DMS53 treated with DMSO at 0.1 percent for 48 hours (cell line): ENCODE measurements at regions not wholly inside any gene's neighbourhood (a gene's known extent, or its start where the extent isn't known, plus 50 kb on each side); places are given as distances from the start of the nearest gene placed in this dataset.

Source experiments
- DNase-seq: peaks from one replicate; lab custom pipeline; 2025; ENCODE audit not compliant: unreplicated experiment; lab: John Stamatoyannopoulos, UW

DNA sequence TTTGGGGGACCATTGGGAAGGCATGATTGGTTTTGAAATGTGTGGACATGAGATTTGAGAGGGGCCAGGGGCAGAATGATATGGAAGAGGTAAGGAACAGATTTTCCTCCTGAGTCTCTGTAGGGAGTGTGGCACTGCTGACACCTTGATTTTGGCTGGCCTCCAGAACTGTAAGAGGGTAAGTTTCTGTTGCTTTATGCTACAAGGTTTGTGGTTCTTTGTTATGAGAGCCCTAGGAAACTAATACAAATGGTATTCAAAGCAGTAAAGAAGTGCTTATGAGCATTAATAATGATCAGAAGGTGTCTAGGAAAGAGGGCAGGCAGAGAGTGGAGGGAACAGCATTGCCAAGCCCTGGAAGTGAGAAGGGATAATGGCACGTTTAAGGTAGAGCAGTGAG, 574.3 kb upstream of the NXPH2 start:
- DNase-seq: no peak

DNA sequence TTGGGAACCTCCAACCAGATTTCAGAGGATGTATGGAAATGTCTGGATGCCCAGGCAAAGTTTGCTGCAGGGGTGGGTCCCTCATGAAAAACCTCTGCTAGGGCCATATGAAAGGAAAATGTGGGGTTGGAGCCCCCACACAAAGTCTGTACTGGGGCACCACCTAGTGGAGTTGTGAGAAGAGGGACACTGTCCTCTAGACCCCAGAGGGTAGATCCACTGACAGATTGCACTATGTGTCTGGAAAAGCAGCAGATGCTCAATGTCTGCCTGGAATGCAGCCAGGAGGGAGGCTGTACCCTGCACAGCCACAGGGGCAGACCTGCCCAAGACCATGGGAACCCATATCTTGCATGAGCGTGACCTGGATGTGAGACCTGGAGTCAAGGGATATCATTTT, 573.7 kb upstream of the NXPH2 start:
- no peak for DNase-seq

DNA sequence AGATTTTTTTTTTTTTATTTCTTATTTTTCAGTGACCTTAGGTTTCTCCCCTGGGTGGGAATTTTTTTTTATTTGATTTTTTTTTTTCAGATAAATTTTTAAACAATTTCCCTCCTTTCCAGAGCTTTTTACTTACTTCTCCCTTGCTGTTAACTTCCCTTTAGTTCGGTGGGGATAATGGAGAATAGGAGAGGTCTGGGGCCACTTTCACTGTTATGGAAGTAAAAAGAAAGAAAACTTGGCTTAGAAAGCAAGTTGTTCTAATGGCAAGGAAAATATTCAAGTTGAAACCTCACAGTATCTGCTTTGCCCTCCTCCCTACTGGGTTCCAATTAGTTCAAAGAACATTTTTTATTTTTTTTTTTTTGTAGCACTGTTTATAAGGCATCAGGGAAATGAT, 537.1 kb upstream of the NXPH2 start:
- no peak for DNase-seq

DNA sequence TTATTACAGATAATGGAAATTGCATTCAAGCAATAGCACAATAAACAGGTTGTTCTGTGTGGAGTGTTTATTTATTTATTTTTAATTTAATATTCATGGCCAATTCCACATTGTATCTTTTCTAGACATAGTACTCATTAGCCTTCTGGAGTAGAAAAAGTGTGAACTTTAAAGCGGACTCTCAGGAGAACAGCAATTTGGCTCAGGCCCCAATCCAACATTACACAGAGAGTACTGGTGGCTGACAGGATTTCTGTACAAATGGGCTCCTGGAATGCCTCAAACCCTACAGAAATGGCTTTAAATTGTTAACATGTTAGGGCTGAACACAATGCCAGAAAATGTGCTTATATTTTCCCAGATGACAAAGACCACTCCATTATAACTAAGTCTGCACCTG, 533.9 kb upstream of the NXPH2 start:
- no peak for DNase-seq

DNA sequence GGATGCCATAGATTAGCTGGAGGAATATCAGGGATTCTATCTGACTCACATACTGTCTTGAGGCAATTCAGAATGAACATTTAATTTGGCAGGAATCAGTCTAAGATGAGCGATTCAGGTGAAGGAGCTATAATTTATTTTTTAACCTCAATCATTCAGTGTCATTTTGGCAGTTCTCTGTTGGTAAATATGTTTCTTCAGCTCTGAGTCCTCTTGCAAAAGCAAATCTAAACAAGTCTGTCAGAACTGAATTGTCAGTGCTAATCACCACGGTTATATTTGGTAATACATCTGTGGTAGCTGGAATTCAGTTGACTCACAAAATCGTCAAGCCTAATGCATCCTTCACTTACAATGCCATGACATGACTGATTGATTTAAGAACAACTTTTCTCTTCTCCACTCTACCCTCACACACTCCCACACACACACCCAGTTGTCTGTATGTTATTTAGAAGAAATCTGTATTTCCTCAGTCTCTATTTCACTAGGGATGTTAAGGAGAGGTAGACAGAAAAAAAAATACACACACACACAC, 516.6 kb upstream of the NXPH2 start:
- no peak for DNase-seq

DNA sequence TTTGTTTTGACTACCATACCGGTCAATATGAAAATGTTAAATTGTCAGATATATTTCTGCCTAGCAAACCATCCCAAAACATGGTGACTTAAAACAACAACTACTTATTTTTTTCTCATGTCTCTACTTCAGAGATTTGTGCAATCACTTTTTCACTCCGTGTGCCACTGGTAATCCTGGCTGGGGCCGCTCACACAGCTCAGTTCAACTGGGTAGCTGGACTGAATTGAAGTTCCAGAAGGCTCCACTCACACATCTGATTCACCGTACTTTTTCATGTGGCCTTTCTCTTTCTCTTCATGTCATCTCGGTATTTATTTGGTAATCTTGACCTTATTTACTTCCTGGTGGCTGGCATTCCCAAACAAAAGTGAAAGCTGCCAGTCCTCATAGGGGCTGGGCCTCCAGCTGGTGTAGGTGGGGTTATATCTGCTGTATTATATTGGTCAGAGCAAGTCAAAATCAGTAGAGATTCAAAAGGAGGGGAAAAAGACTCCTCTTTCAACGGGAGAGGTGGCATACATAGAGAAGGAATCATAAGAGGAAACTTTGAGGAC, 513.9 kb upstream of the NXPH2 start:
- DNase-seq: no peak

DNA sequence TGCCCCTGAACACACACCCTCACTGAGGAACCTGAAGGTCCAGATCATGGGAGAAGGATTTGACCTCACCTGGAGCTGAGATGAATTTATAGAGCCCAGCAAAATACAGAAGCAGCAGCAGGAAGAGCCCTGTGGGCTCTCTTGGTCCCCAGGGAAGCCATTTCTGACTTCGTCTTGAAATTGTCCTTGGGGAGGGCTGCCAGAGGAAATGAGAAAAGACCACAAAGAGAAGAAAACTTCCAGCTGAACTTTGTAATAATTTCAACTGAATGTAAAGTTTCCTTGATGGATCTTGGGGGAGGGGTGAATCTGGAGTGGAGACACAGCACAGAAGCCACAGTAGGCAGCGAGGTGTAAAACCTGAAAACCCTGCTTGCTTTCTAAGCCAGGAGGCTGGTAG, 500.9 kb upstream of the NXPH2 start:
- DNase-seq: no peak

DNA sequence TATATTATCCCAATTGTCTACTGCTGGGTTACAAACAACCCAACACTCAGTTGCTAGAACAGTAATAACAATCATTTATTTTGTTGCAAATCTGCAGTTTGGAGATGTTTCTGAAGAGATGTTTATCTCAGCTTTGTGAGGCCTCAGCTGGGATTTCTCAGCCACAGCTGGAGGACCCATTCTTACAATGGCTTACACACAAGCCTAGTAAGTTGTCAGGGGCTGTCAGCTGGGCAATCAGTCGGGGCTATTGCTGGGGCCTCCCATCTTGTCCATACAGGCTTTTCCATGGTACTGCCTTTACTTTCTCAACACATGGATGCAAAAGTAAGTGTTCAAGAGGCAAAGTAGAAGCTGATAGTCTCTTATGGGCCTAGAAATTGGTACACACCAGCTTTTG, 491.7 kb upstream of the NXPH2 start:
- DNase-seq: no peak

DNA sequence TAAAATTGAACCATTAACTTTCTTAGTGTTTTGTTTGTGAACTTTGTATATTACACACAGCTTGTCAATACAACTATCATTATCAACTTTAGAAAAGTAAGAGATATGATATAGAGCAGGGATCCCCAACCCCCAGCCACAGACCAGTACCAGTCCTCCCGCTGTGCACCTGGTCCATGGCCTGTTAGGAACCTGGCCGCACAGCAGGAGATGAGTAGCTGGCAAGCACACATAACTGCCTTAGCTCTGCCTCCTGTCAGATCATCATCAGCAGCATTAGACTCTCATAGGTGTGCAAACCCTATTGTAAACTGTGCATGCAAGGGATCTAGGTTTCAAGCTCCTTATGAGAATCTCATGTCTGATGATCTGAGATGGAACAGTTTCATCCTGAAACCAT, 491.0 kb upstream of the NXPH2 start:
- no peak for DNase-seq

DNA sequence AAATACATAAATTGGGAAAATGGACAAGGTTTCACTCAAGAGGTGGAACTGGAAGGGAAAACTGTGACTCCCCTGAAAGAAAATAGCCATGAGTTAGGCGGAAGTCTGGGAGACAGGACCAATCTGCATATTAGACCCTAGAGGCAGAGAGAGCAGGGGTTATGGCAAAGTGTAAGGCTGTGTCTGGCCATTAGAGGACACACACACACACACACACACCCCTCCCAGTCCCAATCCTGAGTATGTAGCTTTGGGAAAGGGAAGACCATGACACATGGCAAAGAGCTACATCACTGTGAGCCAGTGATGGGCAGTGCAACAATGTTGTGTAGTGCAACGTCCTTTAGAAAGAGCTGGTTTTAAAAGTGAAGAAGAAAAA, 479.9 kb upstream of the NXPH2 start:
- no peak for DNase-seq

DNA sequence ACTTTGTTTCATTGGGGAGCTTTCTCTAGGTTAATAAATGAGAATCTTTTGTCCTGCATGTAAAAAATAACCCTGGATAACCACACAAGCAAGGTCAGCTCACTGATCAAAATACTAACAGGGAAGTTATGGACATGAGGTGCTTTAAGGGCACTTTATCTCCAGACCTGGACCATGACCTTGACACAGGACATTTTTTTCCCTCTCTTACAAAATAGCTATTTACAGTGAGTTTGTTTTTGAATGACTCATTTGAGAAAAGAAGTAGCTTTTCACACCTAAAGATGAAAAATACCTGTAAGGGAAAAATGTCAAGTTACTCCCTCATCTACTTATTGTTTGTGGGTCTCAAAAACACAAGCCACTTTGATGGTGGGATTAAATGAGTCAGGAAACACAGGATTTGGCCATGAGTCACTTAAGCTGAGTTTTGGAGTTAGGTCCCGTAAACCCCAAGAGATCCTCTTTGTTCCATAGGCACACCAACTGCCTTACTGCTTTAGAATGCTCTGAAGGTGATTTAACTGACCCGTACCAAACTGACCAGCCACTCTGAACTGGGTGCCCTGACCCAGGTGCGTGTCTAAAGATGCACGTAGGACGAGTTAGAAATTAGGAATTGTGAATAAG, 479.3 kb upstream of the NXPH2 start:
- DNase-seq: no peak

DNA sequence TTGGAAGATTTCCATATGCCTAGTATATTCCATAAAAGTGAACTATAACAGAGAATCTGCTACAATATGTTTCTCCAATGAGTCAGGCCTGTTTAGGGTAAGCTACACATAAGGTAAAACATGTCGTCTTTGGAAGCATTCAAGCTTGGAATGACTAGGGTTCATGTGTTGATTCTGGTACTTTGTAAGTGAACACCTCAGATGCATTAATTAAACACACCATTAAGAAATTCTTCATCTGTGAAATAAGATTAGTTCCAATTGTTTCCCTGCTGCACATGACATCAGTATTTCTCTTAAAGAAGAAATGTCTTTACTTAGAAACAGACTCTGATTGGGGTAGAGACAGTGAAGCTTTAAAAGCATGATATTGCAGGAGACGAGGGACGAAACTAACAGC, 461.1 kb upstream of the NXPH2 start:
- DNase-seq: no peak

DNA sequence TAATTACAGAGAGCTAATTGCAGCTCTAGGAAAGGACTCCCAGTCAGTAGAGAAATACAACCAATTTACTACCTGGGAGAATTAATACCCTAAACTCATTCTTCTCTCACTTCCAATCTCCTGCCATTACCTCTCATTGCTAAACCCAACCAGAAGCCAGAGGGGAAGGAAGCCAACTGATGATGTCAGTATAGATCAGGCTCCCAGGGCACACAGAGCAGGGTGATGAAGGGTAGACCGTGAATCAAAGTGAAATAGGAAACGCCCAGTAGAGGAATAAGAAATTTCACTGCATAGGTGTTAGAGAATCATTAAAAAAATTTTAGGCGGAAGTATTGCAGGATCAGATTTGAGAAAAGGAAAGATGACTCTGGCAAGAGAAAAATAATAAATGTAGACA, 456.8 kb upstream of the NXPH2 start:
- DNase-seq: no peak

DNA sequence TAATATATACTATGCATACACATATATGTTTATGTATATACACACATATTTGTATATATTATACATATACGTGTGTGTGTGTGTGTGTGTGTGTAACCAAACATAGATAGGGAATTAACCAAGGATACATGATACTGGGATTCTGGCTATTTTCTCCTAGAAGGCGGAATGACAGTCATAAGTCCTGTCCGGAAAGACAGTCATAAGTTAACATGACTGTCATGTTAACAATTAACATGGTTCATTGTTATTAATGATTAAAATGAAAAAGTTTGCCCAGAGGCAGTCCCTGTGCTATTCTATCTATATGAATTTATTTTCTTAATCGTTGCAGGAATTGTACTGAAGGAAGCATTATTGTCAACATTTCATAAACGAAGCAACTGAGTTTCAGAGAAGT, 450.7 kb upstream of the NXPH2 start:
- DNase-seq: no peak

DNA sequence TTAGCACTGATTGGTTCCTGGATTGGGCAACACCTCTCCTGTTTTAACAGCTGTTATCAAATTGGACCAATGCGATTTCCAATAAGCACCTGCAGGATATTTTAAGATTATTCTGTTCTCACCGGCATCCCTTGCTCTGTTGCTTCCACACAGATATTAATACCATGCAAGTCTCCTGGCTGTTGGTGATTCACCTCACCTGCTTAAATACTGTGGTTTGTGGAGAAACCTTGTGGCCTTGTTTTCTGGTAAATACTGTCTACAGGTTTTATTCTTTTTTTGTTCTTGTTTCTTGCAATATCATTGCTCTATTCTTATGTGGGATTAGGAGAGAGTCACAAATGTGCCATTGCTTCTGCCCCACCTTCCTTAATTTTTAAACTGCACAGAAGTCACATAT, 448.1 kb upstream of the NXPH2 start:
- no peak for DNase-seq

DNA sequence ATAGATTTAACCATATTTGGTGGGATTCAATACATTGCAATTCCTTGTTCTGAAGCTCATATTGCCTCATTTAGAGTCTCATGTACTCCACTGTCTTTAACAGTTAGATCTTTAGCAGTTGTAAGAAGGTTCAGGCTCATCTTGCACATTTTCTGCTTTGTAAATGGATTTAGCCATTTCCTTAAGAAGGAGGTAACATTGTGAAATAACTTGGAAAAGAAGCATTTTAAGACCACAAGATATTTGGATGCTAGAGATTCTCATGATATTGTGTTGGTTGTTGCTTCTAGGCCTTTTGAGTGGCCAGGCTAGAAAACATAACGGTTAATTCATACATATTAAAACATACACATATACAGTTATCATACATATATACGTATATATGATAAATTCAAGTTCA, 445.8 kb upstream of the NXPH2 start:
- DNase-seq: no peak

DNA sequence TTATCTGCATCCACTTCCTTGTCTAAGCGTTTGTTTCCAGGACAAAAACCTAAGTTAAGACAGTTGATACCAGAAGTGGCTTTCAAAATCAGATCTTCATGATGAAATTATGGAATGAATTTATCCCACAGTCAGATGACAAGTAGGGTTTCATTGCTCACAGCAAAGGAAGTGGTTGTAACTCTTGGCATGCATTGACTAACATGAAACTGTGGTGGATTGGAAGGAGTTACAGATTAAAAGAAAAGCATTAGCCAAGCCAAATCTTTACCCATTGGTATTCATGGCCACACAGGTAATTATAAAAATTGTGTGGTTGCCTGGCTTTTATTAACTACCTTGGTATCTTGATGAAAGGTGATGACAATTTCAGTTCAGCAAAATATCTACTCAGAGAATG, 438.0 kb upstream of the NXPH2 start:
- DNase-seq: no peak

DNA sequence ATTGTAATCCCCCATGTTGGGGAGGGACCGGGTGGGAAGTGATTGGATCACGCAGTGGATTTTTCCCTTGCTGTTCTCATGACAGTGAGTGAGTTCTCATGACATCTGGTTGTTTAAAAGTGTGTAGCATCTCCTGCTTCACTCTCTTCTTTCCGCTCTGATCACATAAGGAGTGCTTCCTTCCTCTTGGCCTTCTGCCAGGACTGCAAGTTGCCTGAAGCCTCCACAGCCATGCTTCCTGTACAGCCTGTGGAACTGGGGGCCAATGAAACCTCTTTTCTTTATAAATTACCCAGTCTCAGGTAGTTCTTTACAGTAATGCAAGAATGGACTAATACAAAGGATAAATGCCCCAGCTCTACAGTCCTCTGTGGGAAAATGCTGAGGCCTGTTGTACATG, 437.5 kb upstream of the NXPH2 start:
- DNase-seq: peak; percentile 58

DNA sequence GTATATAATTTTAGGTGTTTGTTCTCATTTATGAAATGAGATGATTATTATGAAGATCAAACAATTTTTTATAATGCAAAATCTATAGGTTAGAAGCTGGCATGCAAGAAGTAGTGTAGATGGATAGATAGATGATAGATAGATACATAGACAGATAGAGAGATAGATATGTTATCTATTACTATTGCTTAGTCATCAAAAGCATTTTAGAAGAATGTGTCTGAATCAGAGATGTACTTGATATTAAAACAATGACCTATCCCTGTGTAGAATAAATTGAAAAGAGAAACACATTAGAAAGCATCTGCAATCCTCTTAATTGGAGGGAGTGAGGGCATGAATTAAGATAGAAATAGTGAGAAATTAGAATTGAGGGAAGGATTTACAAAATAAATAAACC, 436.2 kb upstream of the NXPH2 start:
- DNase-seq: no peak

DNA sequence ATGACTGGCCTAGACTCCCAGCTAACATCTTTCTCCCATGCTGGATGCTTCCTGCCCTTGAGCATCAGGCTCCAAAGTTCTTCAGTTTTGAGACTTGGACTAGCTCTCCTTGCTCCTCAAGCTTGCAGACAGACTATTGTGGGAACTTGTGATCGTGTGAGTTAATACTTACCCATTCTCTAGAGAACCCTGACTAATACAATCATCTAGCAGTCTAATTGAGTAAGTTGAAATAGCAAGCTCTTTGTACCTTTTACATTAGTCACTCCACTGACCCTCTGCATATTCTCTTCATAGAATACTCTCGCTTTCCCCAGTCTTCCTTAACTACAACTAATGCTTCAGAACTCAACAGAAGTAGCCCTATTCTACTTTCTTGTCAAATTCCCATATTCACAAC, 434.6 kb upstream of the NXPH2 start:
- DNase-seq: no peak

DNA sequence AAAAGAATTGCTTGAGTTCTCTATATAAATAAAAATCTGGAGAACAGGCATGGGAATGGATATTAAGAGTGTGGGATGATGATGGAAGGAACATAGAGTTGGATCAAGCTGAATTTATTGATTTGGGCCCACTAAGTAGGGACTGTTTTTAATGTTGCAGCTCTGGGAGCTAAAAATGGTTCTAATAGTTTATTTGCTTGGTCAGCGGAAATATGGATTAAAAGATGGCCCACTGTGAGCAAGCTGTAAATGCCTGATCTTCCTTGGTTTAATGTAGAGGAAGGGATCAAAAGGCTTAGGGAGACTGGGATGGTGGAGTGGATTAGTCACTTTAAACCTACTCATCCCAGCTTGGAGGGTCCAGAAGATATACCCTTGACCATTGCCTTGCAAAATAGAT, 429.4 kb upstream of the NXPH2 start:
- DNase-seq: no peak

DNA sequence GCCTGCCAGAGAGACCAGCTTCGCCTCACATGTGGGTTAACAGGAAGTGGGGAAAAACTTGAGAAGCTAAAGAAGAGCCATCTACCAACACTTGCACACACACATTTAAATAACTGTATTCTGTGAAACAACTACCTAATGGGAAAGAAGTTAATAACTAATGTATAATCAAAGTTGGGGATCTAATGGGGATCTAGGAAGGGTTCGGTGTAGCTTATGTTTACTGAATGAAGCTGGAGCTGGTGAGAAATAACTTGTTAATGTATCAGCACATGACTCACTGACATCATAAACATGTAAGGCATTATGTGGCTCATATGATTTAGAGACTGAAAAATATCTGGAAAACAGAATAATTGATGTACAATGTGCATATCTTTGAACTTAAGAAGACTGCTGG, 421.3 kb upstream of the NXPH2 start:
- DNase-seq: no peak

DNA sequence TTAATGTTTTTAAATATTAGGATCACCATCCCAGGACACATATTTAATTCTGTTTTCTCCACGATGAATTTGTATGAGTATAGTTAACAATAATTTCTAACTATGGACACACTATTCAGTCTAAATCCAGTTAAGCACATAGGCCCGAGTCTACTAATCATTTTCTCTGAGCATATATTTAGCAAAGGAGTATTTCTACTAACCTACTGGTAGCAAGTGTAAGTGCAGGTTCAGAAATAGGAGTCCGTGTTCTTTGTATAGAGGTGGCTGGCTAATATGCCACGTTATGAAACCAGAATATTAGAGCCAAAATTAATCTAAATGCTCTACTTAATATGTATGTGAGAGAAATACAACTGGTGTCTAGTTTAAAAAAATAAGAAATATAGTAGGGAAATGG, 416.6 kb upstream of the NXPH2 start:
- no peak for DNase-seq
